ENCODE measurements at regions not wholly inside any gene's neighbourhood (a gene's known extent, or its start where the extent isn't known, plus 50 kb on each side); places are given as distances from the start of the nearest gene placed in this dataset.

DNA sequence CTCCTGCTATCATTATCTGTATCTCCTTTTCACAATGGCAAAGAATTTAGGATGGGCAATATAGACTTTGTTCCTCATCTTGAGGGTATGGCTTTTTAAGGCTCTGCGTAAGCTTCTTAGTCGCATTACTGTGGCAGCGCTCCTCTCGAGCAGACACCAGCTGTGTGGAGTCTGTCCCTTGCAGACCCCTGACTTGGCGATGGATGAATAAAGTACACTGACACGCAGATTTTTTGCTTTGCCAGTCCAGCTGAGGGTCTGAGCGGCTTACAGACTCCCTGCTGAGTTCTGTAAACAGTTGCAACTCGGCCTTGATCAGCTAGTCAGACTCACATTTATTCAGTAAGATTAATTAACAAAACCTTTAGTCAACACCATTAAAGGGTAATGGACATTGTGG lies 390.0 kb upstream of the CNTN5 start:
- TF ChIP-seq EZH2phosphoT487 (IDR thresholded peaks at IDR 0.05; ENCODE audit: low read depth), result no peak
- TF ChIP-seq, protein P1, sequence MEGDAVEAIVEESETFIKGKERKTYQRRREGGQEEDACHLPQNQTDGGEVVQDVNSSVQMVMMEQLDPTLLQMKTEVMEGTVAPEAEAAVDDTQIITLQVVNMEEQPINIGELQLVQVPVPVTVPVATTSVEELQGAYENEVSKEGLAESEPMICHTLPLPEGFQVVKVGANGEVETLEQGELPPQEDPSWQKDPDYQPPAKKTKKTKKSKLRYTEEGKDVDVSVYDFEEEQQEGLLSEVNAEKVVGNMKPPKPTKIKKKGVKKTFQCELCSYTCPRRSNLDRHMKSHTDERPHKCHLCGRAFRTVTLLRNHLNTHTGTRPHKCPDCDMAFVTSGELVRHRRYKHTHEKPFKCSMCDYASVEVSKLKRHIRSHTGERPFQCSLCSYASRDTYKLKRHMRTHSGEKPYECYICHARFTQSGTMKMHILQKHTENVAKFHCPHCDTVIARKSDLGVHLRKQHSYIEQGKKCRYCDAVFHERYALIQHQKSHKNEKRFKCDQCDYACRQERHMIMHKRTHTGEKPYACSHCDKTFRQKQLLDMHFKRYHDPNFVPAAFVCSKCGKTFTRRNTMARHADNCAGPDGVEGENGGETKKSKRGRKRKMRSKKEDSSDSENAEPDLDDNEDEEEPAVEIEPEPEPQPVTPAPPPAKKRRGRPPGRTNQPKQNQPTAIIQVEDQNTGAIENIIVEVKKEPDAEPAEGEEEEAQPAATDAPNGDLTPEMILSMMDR (IDR thresholded peaks at IDR 0.05; ENCODE audit: low read depth, low read length), result no peak
- Histone ChIP-seq H3K4me3 (ENCODE audit: low read length) (no peak overlapping the region), H3K27ac (ENCODE audit: low read length) (no peak overlapping the region), H4K20me1 (ENCODE audit: insufficient read depth, low read length) (no peaks in the 10 kb centered on the region), H3K4me1 (ENCODE audit: low read length) (no peaks in the 10 kb centered on the region), H2AFZ (ENCODE audit: low read depth, low read length) (no peak overlapping the region), H3K9ac (ENCODE audit: low read length) (no peak overlapping the region), H3K9me3 (ENCODE audit: insufficient read depth, low read length) (no peaks in the 10 kb centered on the region), H3K4me2 (ENCODE audit: low read length) (no peak overlapping the region), H3K79me2 (ENCODE audit: low read length) (no peaks in the 10 kb centered on the region), H3K36me3 (replicated peaks; ENCODE audit: low read depth, low read length) (no peaks in the 10 kb centered on the region), H3K27me3 (ENCODE audit: low read depth, low read length) (no peaks in the 10 kb centered on the region)

DNA sequence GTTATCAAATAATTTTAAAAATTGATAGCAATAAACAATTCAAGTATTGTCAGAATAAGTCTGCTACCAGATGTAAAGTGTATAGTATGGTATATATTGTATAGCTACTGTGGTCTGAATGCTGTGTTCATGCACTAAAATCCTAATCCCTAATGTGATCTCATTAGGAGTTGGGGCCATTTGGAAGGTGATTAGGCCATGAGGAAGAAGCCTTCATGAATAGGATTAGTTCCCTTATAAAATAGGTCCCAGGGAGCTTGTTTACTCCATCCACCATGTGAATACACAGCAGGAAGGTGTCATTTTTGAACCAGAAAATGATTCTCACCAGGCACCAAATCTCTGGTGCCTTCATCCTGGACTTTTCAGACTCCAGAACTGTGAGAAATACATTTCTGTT lies 363.0 kb upstream of the CNTN5 start:
- Histone ChIP-seq H3K27ac (ENCODE audit: low read length) (no peak overlapping the region), H3K9ac (ENCODE audit: low read length) (no peak overlapping the region), H3K79me2 (ENCODE audit: low read length) (no peaks in the 10 kb centered on the region), H3K4me3 (ENCODE audit: low read length) (no peak overlapping the region), H3K4me1 (ENCODE audit: low read length) (no peaks in the 10 kb centered on the region), H4K20me1 (ENCODE audit: insufficient read depth, low read length) (no peaks in the 10 kb centered on the region), H3K27me3 (ENCODE audit: low read depth, low read length) (no peaks in the 10 kb centered on the region), H3K9me3 (ENCODE audit: insufficient read depth, low read length) (no peaks in the 10 kb centered on the region), H3K36me3 (replicated peaks; ENCODE audit: low read depth, low read length) (no peaks in the 10 kb centered on the region), H2AFZ (ENCODE audit: low read depth, low read length) (no peak overlapping the region), H3K4me2 (ENCODE audit: low read length) (no peak overlapping the region)
- TF ChIP-seq, protein P1 (IDR thresholded peaks at IDR 0.05; ENCODE audit: low read depth, low read length), result no peak
- no peak for TF ChIP-seq EZH2phosphoT487 (IDR thresholded peaks at IDR 0.05; ENCODE audit: low read depth)

DNA sequence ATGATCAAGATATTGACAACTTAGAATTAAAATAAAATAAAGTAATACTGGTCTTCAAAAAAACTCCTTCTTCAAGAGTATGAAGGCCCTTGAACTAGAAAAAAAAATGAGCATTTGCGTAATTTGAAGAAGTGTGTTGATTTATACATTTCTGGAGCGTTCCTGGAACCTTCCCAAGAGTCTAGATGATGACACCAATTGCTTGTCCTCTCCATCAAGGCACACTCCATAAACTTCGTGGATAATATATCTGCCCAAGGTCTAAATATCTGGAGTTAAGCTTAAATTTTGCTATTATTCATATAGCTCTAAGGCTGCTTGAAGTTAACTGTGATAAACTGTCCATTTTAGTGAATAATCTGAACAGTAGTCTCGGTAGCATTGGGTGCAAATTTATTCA lies 361.3 kb upstream of the CNTN5 start:
- Histone ChIP-seq H3K9ac (ENCODE audit: low read length) (no peak overlapping the region), H3K27ac (ENCODE audit: low read length) (no peak overlapping the region), H3K27me3 (ENCODE audit: low read depth, low read length) (no peaks in the 10 kb centered on the region), H3K36me3 (replicated peaks; ENCODE audit: low read depth, low read length) (no peaks in the 10 kb centered on the region), H3K79me2 (ENCODE audit: low read length) (no peaks in the 10 kb centered on the region), H4K20me1 (ENCODE audit: insufficient read depth, low read length) (no peaks in the 10 kb centered on the region), H3K4me1 (ENCODE audit: low read length) (no peaks in the 10 kb centered on the region), H3K4me2 (ENCODE audit: low read length) (no peak overlapping the region), H2AFZ (ENCODE audit: low read depth, low read length) (no peak overlapping the region), H3K4me3 (ENCODE audit: low read length) (no peak overlapping the region), H3K9me3 (ENCODE audit: insufficient read depth, low read length) (no peaks in the 10 kb centered on the region)
- TF ChIP-seq, protein P1 (IDR thresholded peaks at IDR 0.05; ENCODE audit: low read depth, low read length), result no peak
- TF ChIP-seq EZH2phosphoT487 (IDR thresholded peaks at IDR 0.05; ENCODE audit: low read depth), result no peak

DNA sequence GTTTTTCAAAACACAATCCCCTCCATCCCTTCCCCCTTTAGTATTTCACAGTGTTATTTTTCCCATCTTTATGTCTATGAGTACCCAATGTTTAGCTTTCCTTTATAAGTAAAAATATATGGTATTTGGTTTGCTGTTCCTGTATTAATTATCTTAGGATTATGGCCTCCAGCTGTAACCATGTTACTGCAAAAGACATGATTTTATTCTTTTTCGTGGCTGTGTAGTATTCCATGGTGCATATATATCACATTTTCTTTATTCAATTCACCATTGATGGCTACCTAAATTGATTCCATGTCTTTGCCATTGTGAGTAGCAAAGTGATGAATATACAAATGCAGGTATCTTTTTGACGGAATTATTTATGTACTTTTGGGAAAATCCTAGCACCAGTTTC lies 346.4 kb upstream of the CNTN5 start:
- H3K36me3 ChIP-seq (replicated peaks; ENCODE audit: low read depth, low read length), result no peaks in the 10 kb centered on the region
- no peak overlapping the region for H2AFZ ChIP-seq (ENCODE audit: low read depth, low read length)
- TF ChIP-seq EZH2phosphoT487 (IDR thresholded peaks at IDR 0.05; ENCODE audit: low read depth), result no peak
- TF ChIP-seq, protein P1 (IDR thresholded peaks at IDR 0.05; ENCODE audit: low read depth, low read length), result no peak
- no peak overlapping the region for H3K27ac ChIP-seq (ENCODE audit: low read length)
- no peak overlapping the region for H3K4me3 ChIP-seq (ENCODE audit: low read length)
- no peaks in the 10 kb centered on the region for H3K9me3 ChIP-seq (ENCODE audit: insufficient read depth, low read length)
- H3K79me2 ChIP-seq (ENCODE audit: low read length), result no peaks in the 10 kb centered on the region
- peaks cover 4% of the 10 kb centered on the region; the same call in 1 of the 2 replicates for H3K27me3 ChIP-seq (ENCODE audit: low read depth, low read length)
- peaks cover 3% of the 10 kb centered on the region; the same call in 1 of the 2 replicates for H3K4me1 ChIP-seq (ENCODE audit: low read length)
- H4K20me1 ChIP-seq (ENCODE audit: insufficient read depth, low read length), result no peaks in the 10 kb centered on the region
- H3K4me2 ChIP-seq (ENCODE audit: low read length), result no peak overlapping the region
- no peak overlapping the region for H3K9ac ChIP-seq (ENCODE audit: low read length)

All from OCI-LY3 (cell line).